ENCODE measurements at regions not wholly inside any gene's neighbourhood (a gene's known extent, or its start where the extent isn't known, plus 50 kb on each side); places are given as distances from the start of the nearest gene placed in this dataset.

DNA sequence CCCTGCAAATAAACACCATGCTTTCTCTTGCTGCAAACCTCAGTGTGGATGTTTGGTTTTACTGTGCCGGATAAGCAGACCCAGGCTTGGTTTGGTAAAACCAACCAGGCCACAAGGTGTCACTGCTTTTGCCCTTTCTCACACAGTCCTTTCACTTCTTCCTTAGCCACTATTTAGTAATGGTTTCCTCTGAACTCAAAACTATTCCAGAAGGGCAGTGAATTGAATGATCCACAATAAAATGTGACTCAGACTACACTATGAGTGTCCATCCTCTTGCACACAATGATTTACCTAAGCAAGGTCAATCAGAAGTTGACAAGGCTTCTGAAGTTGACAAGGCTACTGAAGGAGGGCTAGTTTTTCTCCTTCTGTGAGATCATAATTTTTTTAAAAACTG is 552.4 kb upstream of the CCDC54 start:
- H3K27ac ChIP-seq: no peak overlapping the region
- TF ChIP-seq CTCF (conservative IDR thresholded peaks at IDR 0.05) (peak; percentile 51), ZFX (IDR thresholded peaks at IDR 0.05) (no peak)

- no peak for TF ChIP-seq CTCF (conservative IDR thresholded peaks at IDR 0.05)
- no peak for TF ChIP-seq ZFX (IDR thresholded peaks at IDR 0.05)
- H3K27ac ChIP-seq: no peak overlapping the region
Measured at GRCh38 chr3:106825962-106826605, 551.2 kb upstream of the CCDC54 start.

- H3K27ac ChIP-seq: no peak overlapping the region
- TF ChIP-seq CTCF (conservative IDR thresholded peaks at IDR 0.05): no peak
- no peak for TF ChIP-seq ZFX (IDR thresholded peaks at IDR 0.05)
Measured at GRCh38 chr3:106826791-106827311, 550.4 kb upstream of the CCDC54 start.

DNA sequence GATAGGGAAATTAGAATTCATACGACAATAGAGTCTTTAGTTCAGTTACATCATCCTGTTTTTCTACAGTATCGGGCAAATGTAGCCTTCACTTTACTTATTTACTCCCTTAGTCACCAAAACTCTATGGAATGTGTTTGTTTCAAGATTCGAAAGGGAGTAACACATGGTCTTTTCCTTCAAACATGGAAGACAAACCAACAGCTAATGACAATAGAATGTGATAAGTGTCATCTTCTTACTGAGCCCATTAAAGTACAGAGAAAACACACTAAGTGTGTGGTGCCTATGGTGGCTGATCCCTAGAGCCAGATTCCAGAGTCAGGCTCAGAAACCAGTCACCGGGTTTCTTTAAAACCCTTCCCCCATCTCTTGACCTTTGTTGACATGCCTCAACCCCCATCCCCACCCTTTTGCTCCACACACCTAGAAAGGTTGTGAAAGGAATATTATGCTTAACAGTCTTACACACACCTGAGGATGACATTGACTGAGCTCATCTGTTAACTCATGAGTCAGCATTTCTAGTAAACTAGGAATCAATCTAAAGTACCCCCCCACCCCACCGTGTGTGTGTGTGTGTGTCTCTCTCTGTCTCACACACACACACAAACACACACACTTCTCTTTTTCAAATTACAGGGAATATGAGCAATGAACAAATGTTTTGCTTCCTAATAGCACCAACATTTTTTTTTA is 549.6 kb upstream of the CCDC54 start:
- no peak for TF ChIP-seq ZFX (IDR thresholded peaks at IDR 0.05)
- TF ChIP-seq CTCF (conservative IDR thresholded peaks at IDR 0.05): no peak
- no peak overlapping the region for H3K27ac ChIP-seq

- TF ChIP-seq ZFX (IDR thresholded peaks at IDR 0.05) (no peak), CTCF (conservative IDR thresholded peaks at IDR 0.05) (no peak)
Measured at GRCh38 chr3:106829206-106829605, 548.0 kb upstream of the CCDC54 start.

GRCh38 chr3:106830334-106830733 is 546.9 kb upstream of the CCDC54 start:
- no peak overlapping the region for H3K27ac ChIP-seq
- TF ChIP-seq ZFX (IDR thresholded peaks at IDR 0.05) (no peak), CTCF (conservative IDR thresholded peaks at IDR 0.05) (no peak)

More at GRCh38 chr3:106829206-106829605, 548.0 kb upstream of the CCDC54 start:
- H3K27ac ChIP-seq: no peak overlapping the region

DNA sequence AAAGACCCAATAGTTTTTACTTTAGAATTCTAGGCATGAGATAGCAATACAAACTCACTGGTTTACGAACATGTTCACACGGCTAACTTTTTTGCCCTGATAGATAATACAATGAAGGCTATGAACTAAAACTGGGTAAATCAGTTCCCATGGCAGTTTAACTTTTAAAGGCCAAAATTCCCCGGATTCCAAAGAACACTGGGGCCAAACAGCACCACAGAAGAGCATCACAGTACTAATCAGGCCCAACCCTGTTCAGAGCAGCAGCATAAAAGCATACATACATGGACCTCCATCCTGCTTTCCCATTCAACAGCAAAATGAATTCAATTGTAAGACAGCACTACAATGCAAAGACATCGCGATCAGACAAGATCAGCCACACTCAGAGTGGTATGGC is 540.3 kb upstream of the CCDC54 start:
- no peak overlapping the region for H3K27ac ChIP-seq
- TF ChIP-seq ZFX (IDR thresholded peaks at IDR 0.05): no peak
- TF ChIP-seq CTCF (conservative IDR thresholded peaks at IDR 0.05): no peak
